Stomach (tissue), 8 donors: ENCODE measurements at regions not wholly inside any gene's neighbourhood (a gene's known extent, or its start where the extent isn't known, plus 50 kb on each side); places are given as distances from the start of the nearest gene placed in this dataset.

Experiments used
- DNase-seq, 2 donors: peaks; one replicate each; pipeline versions ENCODE4 v3.0.0 to v3.0.0-alpha.2; 2013 to 2019
- H3K27ac ChIP-seq, 5 donors: fragments of 200-600 bp in 4 of 5; sonication (generic) in 4 of 5; one replicate each; pipeline ENCODE4 v1.5.1; 2013 to 2019; ENCODE audit warnings: mild to moderate bottlenecking in 1 of 5, moderate library complexity in 1 of 5
- H3K27me3 ChIP-seq, 3 donors: fragments of 200-600 bp; sonication (generic); one replicate each; pipeline ENCODE4 v1.5.1; 2017 to 2019; ENCODE audit warnings: mixed run types in 1 of 3
- H3K36me3 ChIP-seq, 4 donors: fragments of 200-600 bp; sonication (generic); 1 replicate in 3 of 4; 2 replicates in 1 of 4; pipeline ENCODE4 v1.5.1; 2016 to 2019
- H3K4me1 ChIP-seq, 4 donors: fragments of 200-600 bp; sonication (generic); one replicate each; pipeline ENCODE4 v1.5.1; 2016 to 2019
- H3K4me3 ChIP-seq, 4 donors: fragments of 200-600 bp; sonication (generic) in 3 of 4; one replicate each; pipeline ENCODE4 v1.5.1; 2016 to 2019; ENCODE audit warnings: mild to moderate bottlenecking in 1 of 4
- H3K9me3 ChIP-seq, 4 donors: fragments of 200-600 bp; sonication (generic); one replicate each; pipeline ENCODE4 v1.5.1; 2016 to 2019
- CTCF ChIP-seq, 7 experiments: fragments of 450-650 bp in 4 of 7; fragments of 200-600 bp in 3 of 7; sonication (generic) in 3 of 7; IDR thresholded peaks; one replicate each; pipeline ENCODE4 v1.5.1; 2016 to 2019; ENCODE audit warnings: antibody characterized with exemption in 7 of 7, control low read depth in 2 of 7, mild to moderate bottlenecking in 1 of 7
- EP300 ChIP-seq: sonication (generic); formaldehyde crosslinking; IDR thresholded peaks from one replicate; pipeline ENCODE4 v1.6.1; 2017; ENCODE audit warnings: antibody characterized with exemption
- POLR2A ChIP-seq, 4 donors: fragments of 450-650 bp; IDR thresholded peaks; one replicate each; pipeline ENCODE4 v1.6.1; 2016; ENCODE audit warnings: antibody characterized with exemption in 4 of 4, control low read depth in 2 of 4, mild to moderate bottlenecking in 1 of 4, moderate library complexity in 1 of 4
- POLR2AphosphoS5 ChIP-seq, 3 donors: sonication (generic); formaldehyde crosslinking; IDR thresholded peaks; one replicate each; pipeline ENCODE4 v1.6.1; 2016; ENCODE audit warnings: antibody characterized with exemption in 3 of 3
- WGBS, 5 donors: extraction: QIAGEN DNeasy Blood & Tissue Kit in 3 of 5; methylation state at CpG; one replicate each; pipeline versions ENCODE4 v1.1.5 to v1.1.7; 2013 to 2018; 5-methylcytosine and 5-hydroxymethylcytosine counted together
- intact Hi-C: fragments of 100-400 bp; cut with DNase I; formaldehyde crosslinking; loops from one replicate; pipeline ENCODE4 v1.15.1; 2023; ENCODE audit warnings: low total_unique reads
- donor health status: healthy with polysubstance abuse.
- donor health status: Bipolar disorder and iron deficiency.
- donor health status: healthy.

DNA sequence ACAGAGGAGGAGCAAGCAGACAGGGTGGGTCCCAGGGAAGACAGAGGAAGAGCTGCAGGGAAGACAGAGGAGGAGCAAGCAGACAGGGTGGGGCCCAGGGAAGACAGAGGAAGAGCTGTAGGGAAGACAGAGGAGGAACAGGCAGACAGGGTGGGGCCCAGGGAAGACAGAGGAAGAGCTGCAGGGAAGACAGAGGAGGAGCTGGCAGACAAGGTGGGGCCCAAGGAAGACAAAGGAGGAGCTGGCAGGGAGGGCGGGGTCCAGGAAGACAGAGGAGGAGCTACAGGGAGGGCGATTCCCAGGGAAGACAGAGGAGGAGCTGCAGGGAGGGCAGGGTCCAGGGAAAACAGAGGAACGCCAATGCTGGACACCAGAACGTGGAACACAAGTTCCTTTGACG, 66.5 kb downstream of the PLXNA1 start:
- Histone ChIP-seq H3K9me3 (peaks cover 0 to 7% (median 0%) of the 10 kb centered on the region in 4 donors), H3K4me3 (no peak overlapping the region), H3K36me3 (no peaks in the 10 kb centered on the region), H3K27me3 (peaks cover 0 to 12% (median 0%) of the 10 kb centered on the region in 3 donors), H3K27ac (no peak overlapping the region), H3K4me1 (peaks cover 0 to 11% (median 7%) of the 10 kb centered on the region in 4 donors)
- WGBS, 5 donors, result 71 to 90% (median 82%) methylated on average over 5 of the region's 5 CpGs
- intact Hi-C loops, result no loop called here
- no peak for DNase-seq
- TF ChIP-seq CTCF (IDR thresholded peaks at IDR 0.05) (no peak), POLR2A (IDR thresholded peaks at IDR 0.05) (no peak), POLR2AphosphoS5 (IDR thresholded peaks at IDR 0.05) (no peak), EP300 (no peak)

DNA sequence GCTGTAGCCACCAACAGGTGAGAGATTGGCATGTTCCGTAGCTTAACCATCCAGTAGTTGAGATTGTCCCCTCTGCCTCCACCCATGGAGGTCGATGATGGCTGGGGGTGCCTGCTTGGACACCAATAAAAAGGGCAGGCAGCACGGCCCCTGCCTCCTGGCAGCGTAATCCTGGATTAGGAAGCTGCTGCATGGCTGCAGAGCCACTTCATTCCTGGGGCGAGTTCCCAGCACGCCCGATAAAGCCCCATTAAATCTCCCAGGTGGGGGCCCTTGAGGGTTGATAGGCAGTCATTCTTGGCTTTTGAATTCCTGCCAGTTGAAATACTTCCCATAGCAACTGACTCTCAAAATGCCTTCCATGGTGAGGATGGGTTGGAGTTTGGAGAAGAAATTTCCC, 67.8 kb downstream of the PLXNA1 start:
- H3K9me3 ChIP-seq, result peaks cover 0 to 7% (median 0%) of the 10 kb centered on the region in 4 donors
- no peak for DNase-seq
- no peaks in the 10 kb centered on the region for H3K36me3 ChIP-seq
- no peak overlapping the region for H3K27ac ChIP-seq
- no peak overlapping the region for H3K4me3 ChIP-seq
- intact Hi-C loops, result no loop called here
- H3K4me1 ChIP-seq, result peaks cover 0 to 11% (median 6%) of the 10 kb centered on the region in 4 donors
- H3K27me3 ChIP-seq, result peaks cover 0 to 12% (median 0%) of the 10 kb centered on the region in 3 donors
- TF ChIP-seq EP300 (no peak), POLR2AphosphoS5 (IDR thresholded peaks at IDR 0.05) (no peak)
- 56 to 67% (median 63%) methylated on average over 6 to 7 of the region's 7 CpGs for WGBS, 5 donors

- Histone ChIP-seq H3K27ac (peak overlapping the region in 2 of 5 donors; percentile 9 to 32), H3K9me3 (peaks cover 0 to 17% (median 8%) of the 10 kb centered on the region in 4 donors), H3K27me3 (peaks cover 0 to 12% (median 0%) of the 10 kb centered on the region in 3 donors), H3K4me3 (no peak overlapping the region), H3K4me1 (peaks cover 0 to 11% (median 4%) of the 10 kb centered on the region in 4 donors), H3K36me3 (no peaks in the 10 kb centered on the region)
- intact Hi-C loops, result no loop called here
- 29 to 53% (median 41%) methylated on average over 7 to 15 of the region's 15 CpGs for WGBS, 5 donors
- peak in 1 of 2 donors; percentile 64 for DNase-seq
- TF ChIP-seq EP300, result no peak
- TF ChIP-seq POLR2AphosphoS5 (IDR thresholded peaks at IDR 0.05), result no peak
- no peak for TF ChIP-seq POLR2A (IDR thresholded peaks at IDR 0.05)
- no peak for TF ChIP-seq CTCF (IDR thresholded peaks at IDR 0.05)
These were observed 69.2 kb downstream of the PLXNA1 start for GRCh38 chr3:127052121-127052561.

- no peak for DNase-seq
- intact Hi-C loops, result no loop called here
- WGBS, 5 donors, result 93 to 98% (median 97%) methylated on average over 6 of the region's 6 CpGs
- Histone ChIP-seq H3K36me3 (no peaks in the 10 kb centered on the region), H3K27ac (no peak overlapping the region), H3K4me1 (peaks cover 0 to 11% (median 4%) of the 10 kb centered on the region in 4 donors), H3K4me3 (no peak overlapping the region), H3K27me3 (peaks cover 0 to 12% (median 0%) of the 10 kb centered on the region in 3 donors), H3K9me3 (peaks cover 0 to 25% (median 16%) of the 10 kb centered on the region in 4 donors)
- no peak for TF ChIP-seq EP300
- no peak for TF ChIP-seq POLR2AphosphoS5 (IDR thresholded peaks at IDR 0.05)
- TF ChIP-seq CTCF (IDR thresholded peaks at IDR 0.05), result no peak
- TF ChIP-seq POLR2A (IDR thresholded peaks at IDR 0.05), result no peak
These were observed 70.1 kb downstream of the PLXNA1 start for GRCh38 chr3:127053026-127053425.

DNA sequence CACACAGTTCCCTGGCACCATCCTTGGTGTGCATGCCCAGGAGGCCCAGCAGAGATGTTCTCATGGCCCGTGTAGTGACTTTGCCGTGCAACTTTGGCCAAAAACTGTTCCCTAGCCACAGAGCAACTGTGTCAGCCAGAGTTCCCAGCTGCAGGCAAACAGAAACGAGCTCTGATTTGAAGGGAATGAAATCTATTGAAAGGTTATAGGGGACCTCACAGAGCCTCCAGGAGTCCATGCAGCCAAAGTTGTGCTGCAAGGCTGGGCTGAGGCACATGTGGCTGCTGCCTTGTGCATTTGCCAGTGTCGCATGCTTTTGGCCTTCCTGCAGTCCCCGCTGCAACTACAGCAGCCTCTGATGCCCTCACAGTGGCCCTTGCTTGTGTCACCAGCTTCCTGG, 70.5 kb downstream of the PLXNA1 start:
- intact Hi-C loops, result no loop called here

More for the DNA sequence above, 70.5 kb downstream of the PLXNA1 start:
- peaks cover 0 to 25% (median 18%) of the 10 kb centered on the region in 4 donors for H3K9me3 ChIP-seq
- no peak overlapping the region for H3K4me3 ChIP-seq
- TF ChIP-seq EP300, result no peak
- TF ChIP-seq POLR2A (IDR thresholded peaks at IDR 0.05), result no peak
- TF ChIP-seq CTCF (IDR thresholded peaks at IDR 0.05), result no peak
- no peak for TF ChIP-seq POLR2AphosphoS5 (IDR thresholded peaks at IDR 0.05)
- H3K27ac ChIP-seq, result no peak overlapping the region
- H3K36me3 ChIP-seq, result no peaks in the 10 kb centered on the region
- peaks cover 0 to 12% (median 0%) of the 10 kb centered on the region in 3 donors for H3K27me3 ChIP-seq
- H3K4me1 ChIP-seq, result peaks cover 0 to 11% (median 4%) of the 10 kb centered on the region in 4 donors
- WGBS, 5 donors, result 59 to 100% (median 86%) methylated on average over 2 to 5 of the region's 5 CpGs
- DNase-seq, result no peak
